GM19328 (cell line): ENCODE measurements at regions not wholly inside any gene's neighbourhood (a gene's known extent, or its start where the extent isn't known, plus 50 kb on each side); places are given as distances from the start of the nearest gene placed in this dataset.
"Not testable (repeated sequence)": the region's sequence is repeated elsewhere in the genome, so short reads cannot be mapped to it uniquely, and the experiment has no call there.

ENCODE experiments used
- ATAC-seq: cut with Tn5 transposase; IDR thresholded peaks from one replicate; pipeline ENCODE4 v1.9.1; 2021; ENCODE audit warnings: mild to moderate bottlenecking, moderate library complexity; ENCODE audit not compliant: unreplicated experiment

DNA sequence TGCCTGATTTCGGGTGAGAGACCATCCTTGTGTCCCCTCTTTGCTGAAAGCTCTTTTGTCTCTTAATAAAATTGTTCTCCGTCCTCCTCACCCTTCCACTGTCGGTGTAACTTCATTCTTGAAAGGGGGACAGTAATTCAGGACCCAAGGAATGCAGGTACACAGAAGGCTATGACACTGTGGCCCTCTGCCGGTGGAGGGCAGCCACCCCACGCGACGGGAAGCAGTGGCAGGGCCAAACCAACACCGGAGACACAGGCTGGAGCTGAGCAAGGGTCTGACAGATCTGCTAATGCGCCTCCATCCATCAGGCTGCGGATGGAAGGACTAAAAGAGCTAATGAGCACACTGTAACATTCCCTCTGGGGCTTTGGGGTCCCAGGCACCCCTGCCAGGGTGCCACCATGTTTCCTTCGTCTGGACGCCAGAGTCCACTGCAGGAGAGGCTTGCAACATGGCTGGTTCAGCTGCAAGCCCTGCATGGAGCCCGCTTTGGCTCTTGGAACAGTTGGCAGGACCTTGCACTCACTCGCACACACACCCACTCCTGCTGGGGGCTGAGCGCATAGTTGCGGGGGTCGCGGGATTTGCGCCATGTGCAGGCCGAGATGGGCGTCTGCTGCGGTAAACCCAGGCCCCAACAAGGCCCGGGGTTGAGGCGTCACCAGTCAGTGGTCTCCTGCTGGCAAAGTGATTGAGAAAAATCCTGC, 544.1 kb upstream of the CDH7 start:
- no peak for ATAC-seq

DNA sequence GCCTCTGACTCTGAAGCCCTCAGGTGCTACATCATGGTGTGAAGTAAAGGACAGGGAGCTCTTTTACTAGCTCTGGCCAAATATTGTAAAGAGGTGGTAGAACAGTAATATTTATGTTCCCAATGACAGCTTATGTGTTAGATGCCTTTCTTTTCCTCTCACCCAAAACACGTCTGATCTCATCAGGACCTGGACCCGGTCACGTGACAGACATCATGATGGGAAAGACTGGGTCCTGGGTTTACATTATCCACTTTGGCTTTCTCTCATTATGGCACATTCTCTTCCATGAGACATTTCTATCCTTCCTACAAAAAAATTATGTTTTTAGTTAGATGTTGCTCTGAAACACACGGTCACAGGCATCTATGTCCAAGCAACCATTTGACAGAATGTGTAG, 548.7 kb upstream of the CDH7 start:
- no peak for ATAC-seq

- no peak for ATAC-seq
Observed at GRCh38 chr18:65175681-65176080, 575.1 kb upstream of the CDH7 start.

DNA sequence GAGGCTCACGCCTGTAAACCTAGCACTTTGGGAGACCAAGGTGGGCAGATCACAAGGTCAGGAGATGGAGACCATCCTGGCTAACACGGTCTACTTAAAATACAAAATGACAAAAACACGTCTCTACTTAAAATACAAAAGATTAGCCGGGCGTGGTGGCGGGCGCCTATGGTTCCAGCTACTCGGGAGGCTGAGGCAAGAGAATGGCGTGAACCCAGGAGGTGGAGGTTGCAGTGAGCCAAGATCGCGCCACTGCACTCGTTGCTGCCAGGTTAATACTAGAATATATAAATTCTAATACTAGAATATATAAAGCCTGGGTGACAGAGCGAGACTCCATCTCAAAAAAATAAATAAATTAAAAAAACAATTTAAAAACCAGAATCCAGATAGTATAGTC, 588.7 kb upstream of the CDH7 start:
- not testable (repeated sequence) for ATAC-seq

- ATAC-seq = no peak
Observed at GRCh38 chr18:65146482-65147021, 604.3 kb upstream of the CDH7 start.

DNA sequence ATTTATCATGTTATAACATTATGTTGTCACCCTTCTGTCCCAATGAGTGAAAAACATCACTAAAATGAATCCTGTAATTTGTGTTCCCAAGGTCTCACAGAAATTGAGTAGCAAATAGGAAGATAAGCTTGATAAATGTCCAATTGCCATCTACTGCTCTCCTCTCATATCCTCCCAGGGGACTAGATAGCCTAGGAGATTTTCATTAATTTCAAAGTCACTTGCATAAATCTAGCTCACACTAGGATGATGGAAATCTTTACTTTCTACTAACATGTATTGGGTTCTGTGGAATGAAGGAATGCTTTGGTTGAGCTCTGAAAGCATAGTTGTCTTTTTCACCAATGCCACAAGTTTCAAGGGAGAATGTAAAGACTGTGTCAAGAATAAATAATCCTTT, 605.5 kb upstream of the CDH7 start:
- ATAC-seq = no peak

DNA sequence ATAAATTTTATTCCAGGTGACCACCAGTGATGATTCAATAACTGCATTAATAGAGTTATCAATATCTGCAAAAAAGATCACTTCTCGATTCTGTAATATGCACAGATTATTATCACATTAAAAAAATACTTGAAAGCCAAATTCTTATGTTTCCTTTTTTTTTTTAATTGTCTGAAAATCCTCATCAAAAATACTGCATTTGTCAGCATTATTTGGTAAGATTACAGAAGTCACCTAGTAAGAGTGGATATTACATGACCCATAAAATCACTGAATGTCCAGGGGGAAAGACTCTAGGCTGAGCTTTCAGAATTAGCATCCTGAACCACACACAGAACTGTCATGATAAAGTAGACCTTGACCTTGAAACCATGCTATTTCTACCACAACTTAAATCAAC, 617.2 kb upstream of the CDH7 start:
- ATAC-seq = no peak

DNA sequence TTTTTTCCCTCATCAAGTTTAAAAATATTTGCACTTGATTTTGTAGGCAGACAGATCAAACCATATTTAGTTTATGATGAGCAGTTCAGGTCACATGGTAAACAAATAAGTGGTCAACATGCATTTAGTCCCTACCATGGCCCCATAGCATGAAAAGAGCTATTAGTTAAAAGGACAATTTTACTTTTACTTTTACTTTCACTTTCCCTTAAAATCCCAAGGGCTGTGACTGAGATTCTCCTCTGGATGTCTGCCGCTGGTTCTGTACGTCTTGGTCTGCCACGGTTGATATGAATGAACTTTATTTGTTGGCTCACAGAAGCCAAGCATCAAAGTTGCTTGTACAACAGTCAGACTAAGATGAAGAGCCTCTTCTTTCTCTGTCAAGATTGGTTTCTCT, 626.2 kb upstream of the CDH7 start:
- no peak for ATAC-seq

DNA sequence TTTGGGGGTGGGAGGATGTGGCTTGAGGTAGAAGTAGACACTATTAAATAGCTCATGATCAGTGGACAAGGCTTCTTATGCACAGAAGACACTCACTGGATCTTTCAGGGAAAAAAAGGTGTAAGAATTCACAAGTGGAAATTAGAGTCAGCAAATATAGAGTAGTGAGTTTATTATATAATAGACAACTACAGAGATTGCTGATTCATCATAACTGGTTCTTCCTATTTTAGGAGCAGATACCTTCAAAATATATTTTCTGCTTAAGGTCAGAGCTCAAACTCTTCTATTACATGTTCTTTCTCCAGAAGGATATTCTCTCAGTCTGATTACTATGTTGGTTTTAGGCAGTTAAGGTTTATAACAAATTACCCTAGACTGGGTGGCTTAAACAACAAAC, 646.9 kb upstream of the CDH7 start:
- ATAC-seq = no peak

DNA sequence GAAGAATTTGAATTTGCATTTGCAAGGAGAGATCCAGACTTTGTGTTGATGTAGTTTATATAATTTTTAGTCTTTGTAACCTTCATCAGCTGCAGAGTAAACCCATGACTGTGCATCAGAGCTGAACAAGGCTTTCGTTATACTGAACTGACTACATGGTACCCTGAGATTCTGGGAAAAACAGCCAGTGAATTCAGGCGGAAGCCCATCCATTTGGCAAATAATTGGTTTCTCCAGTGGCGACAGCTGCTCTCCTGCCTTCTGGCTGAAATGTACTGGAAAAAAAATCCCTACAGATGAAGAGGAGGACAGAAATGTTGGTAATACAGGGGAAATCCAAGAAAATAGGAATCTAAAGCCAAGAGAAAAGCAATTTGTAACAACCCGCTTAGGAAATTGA, 657.5 kb upstream of the CDH7 start:
- ATAC-seq = no peak

- no peak for ATAC-seq
Observed at GRCh38 chr18:65091744-65092329, 659.0 kb upstream of the CDH7 start.

- ATAC-seq = no peak
Observed at GRCh38 chr18:65082907-65083306, 667.9 kb upstream of the CDH7 start.

GRCh38 chr18:65081786-65082185, 669.0 kb upstream of the CDH7 start:
- ATAC-seq = no peak

DNA sequence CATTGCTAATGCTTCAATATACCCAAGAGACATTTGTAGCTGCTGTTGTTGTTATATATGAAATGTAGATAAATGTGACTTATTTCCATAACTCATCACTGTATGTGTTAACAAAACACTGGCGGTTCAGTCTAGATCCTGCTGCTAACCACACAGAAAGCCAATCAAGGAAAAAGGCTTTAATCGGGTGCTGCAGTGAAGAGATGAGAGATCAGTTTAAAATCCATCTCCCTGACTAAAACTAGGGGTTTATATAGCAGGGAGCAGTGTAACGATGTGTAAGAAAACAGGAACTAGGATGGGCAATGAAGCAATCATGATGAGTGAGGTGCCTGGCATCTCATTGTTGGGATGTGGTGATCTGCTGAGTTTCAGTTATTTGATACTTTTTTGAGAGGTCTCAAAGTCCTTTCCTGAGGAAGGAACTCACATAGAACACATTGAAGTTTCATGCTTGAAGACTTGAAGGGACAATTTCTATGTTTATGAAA, 677.7 kb upstream of the CDH7 start:
- no peak for ATAC-seq

DNA sequence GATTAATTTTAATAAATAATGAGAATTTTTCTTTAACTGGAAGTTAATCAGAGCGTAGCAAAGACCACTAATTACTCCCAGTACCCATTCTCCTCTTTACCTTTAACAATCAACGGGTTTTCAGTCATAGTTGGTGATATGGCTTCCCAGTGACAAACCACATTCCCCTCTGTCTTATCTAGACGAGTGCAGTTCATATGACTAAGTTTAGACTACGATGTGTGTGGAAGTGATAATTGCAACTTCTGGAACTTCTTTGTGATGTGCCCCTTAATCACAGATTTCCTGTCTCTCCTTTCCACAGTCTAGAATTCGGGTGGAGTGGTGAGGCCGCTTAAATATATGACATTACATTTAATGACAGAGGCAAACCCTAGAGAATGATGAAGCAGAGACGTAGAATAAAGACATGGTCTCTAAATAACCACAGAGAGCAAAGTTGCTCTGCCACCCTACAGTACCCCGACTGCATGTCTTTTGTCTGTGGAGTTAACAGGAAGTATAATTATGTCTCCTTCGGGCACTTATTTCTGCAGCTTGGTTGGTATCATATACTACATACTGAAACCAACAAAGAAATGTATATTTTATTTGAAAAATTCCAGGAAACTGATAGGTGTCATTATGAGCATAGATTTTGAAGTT, 693.3 kb upstream of the CDH7 start:
- ATAC-seq = no peak

GRCh38 chr18:65056575-65056974, 694.2 kb upstream of the CDH7 start:
- ATAC-seq = no peak

DNA sequence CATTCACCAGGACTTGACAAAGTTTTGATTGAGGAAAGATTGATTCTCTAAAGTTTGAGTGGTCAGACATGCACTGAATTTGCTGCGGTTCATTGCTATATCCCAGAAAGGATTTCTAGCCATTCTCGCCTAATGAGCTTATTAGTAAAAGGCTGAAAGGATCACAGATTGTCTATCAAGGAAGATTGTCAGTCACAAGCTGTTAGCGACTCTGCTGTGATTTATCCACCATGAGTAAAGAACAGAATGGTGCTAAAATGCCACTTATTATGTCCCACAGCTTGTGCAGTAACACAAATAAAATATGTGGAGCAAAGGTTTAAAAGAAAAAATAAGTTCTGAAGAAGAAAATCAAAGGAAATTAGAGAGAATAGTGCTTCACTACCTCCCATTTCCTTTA, 701.2 kb upstream of the CDH7 start:
- no peak for ATAC-seq

DNA sequence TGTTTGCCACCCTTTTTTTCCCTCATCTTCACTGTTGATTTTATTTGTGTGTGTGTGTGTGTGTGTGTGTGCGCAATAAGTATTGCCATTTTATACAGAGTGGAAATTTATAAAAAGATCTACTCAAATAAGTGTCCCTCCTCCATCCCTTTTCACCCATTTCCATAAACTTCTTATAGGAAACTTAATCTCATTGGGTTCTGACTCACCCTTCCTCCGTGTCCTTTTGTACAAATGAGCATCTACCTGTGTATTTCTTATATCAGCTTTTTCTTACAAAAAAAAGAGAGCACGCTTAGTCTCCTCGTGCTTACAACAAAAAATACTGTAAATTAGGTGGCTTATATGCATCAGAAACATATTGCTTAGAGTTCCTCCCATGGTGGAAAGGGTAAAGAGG, 711.2 kb upstream of the CDH7 start:
- ATAC-seq = no peak

DNA sequence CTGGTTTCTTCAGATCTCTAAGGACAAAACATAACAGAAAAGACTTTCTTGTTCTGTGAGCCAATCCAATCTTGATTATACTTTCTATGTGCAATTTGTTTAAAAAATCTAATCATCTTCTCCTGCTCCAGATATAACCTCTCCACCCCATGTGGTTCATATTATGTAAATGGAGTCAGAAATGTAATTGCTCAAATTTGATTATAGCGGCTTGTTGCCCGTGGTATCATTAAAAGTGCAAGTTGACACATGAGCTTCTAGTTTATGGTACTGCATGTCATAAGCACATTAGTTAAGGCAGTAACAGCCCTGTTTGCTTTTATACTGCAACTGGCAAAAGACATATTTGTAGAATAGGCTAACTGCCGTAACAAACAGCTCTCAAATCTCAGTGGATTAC, 715.1 kb upstream of the CDH7 start:
- no peak for ATAC-seq

DNA sequence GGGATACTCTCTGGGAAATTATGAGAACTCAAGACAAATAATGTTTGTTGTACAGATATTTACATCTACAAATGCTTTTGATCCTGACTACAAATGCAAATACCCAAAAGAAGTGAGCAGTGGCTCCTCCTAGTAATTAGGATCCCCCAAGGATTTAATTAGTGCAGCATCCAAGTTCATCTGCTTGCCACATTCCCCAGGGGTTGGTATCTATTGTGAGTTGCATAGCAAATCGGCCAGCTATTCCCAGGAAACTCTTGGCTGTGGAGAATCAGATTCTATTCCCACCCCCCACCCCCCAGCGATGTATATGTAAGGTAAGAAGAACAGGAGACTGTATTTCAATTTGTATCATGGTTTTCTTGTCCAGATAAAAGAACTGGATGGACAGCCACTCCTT, 725.1 kb upstream of the CDH7 start:
- no peak for ATAC-seq

DNA sequence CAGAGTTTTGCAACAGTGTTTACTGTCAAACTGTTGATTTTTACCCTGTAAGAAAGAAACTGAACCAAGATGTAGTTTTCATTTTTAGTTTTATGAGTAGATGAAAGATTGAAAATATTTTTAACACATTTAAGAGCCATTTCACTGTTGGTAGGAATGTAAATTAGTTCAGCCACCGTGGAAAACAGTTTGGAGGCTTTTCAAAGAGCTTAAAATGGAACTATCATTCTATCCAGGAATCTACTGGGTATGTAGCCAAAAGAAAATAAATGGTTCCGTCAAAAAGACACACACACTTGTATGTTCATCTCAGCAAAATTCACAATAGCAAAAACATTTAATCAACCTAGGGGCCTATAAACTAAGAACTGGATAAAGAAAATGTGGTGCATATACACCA, 729.8 kb upstream of the CDH7 start:
- ATAC-seq = no peak

DNA sequence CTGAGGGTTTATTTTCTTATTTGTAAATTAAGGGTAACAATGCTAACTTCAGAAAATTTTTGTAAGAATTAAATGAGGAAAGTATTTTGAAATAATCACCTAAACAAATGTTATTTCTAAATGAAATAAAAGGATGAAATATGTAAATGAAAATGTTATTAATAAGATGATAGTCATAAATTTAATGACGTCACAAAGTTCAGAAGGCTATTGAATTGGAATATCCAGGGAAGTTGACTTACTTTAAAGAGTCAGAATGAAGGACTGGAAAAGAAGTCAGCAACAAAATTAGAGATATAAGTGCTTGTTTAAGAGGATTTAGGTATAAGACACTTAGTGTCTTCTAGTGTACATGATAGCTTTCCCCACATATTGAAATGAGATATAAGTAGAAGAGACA, 732.6 kb upstream of the CDH7 start:
- ATAC-seq = no peak
